SKM-1 treated with dmso at 0.1 percent for 144 hours (cell line): ENCODE measurements at regions not wholly inside any gene's neighbourhood (a gene's known extent, or its start where the extent isn't known, plus 50 kb on each side); places are given as distances from the start of the nearest gene placed in this dataset.

Experiments used
- DNase-seq: peaks from one replicate; lab custom pipeline; 2025; ENCODE audit not compliant: unreplicated experiment; lab: John Stamatoyannopoulos, UW

- DNase-seq: no peak
These were observed 111.4 kb upstream of the HDGFL1 start for GRCh38 chr6:22457996-22458395.

GRCh38 chr6:22466665-22467245 lies 102.6 kb upstream of the HDGFL1 start:
- no peak for DNase-seq

- no peak for DNase-seq
These were observed 101.7 kb upstream of the HDGFL1 start for GRCh38 chr6:22467645-22468044.

- no peak for DNase-seq
These were observed 101.0 kb upstream of the HDGFL1 start for GRCh38 chr6:22468256-22468965.

GRCh38 chr6:22470454-22471131 lies 98.8 kb upstream of the HDGFL1 start:
- DNase-seq: no peak

GRCh38 chr6:22471132-22471690 lies 98.2 kb upstream of the HDGFL1 start:
- no peak for DNase-seq

- no peak for DNase-seq
These were observed 97.6 kb upstream of the HDGFL1 start for GRCh38 chr6:22471746-22472145.

GRCh38 chr6:22473991-22474682 lies 95.2 kb upstream of the HDGFL1 start:
- DNase-seq: no peak

GRCh38 chr6:22476811-22477390 lies 92.5 kb upstream of the HDGFL1 start:
- no peak for DNase-seq

- no peak for DNase-seq
These were observed 72.1 kb upstream of the HDGFL1 start for GRCh38 chr6:22497276-22497675.

GRCh38 chr6:22499815-22500214 lies 69.6 kb upstream of the HDGFL1 start:
- DNase-seq: no peak

- no peak for DNase-seq
These were observed 62.9 kb upstream of the HDGFL1 start for GRCh38 chr6:22506496-22506895.

GRCh38 chr6:22512686-22513427 lies 56.5 kb upstream of the HDGFL1 start:
- no peak for DNase-seq

GRCh38 chr6:22513667-22514066 lies 55.7 kb upstream of the HDGFL1 start:
- DNase-seq: no peak

- DNase-seq: no peak
These were observed 50.1 kb upstream of the HDGFL1 start for GRCh38 chr6:22519237-22519636.
